GM10248 (cell line): ENCODE measurements at regions not wholly inside any gene's neighbourhood (a gene's known extent, or its start where the extent isn't known, plus 50 kb on each side); places are given as distances from the start of the nearest gene placed in this dataset.
"Not testable (repeated sequence)": the region's sequence is repeated elsewhere in the genome, so short reads cannot be mapped to it uniquely, and the experiment has no call there.

Experiments
- CTCF ChIA-PET: fragments of 300-600 bp; sonication (Branson Sonifier 250); formaldehyde crosslinking; extraction: SDS; loops from one replicate; lab custom pipeline; 2021; ENCODE audit warnings: antibody characterized with exemption; lab: Yijun Ruan, JAX
- POLR2A ChIA-PET: fragments of 350-650 bp; sonication (Branson Sonifier 250); formaldehyde crosslinking; extraction: SDS; loops from one replicate; lab custom pipeline; 2020; ENCODE audit warnings: antibody characterized with exemption; lab: Yijun Ruan, JAX
- DNase-seq: peaks from one replicate; pipeline ENCODE4 v3.0.0; 2012; ENCODE audit errors: extremely low spot score
- TF ChIP-seq, protein P1 (sequence below): IDR thresholded peaks from 2 replicates; pipeline ENCODE4 v1.5.1; 2012; ENCODE audit warnings: mild to moderate bottlenecking, low read depth; ENCODE audit errors: extremely low read depth, missing control alignments, control extremely low read depth

DNA sequence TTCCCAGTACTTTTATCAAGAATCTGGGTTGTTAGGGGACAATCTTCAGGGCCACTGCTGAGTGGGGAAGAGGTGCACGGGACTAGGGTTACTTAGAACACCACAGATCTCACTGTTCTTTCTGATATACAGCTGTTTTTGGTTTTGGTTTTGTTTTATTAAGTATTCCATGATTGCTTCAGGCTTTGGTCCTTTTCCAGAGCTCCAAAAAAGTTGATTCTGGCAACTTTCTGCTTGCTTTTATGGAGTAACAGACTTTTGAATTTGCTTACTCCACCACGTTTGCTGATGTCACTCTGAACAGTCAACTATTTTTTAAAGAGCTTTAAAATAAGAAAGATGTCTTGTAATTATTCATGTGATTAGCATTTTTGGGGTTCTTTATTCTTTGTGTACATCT lies 368.1 kb upstream of the FOXG1 start:
- DNase-seq = no peak
- POLR2A ChIA-PET = no interaction called here
- CTCF ChIA-PET = interaction anchor here (1.0 kb wide), 1 partner anchor 9 kb away, joined by 3 read pairs; no protein-coding TSS in a partner anchor
- TF ChIP-seq, protein P1, sequence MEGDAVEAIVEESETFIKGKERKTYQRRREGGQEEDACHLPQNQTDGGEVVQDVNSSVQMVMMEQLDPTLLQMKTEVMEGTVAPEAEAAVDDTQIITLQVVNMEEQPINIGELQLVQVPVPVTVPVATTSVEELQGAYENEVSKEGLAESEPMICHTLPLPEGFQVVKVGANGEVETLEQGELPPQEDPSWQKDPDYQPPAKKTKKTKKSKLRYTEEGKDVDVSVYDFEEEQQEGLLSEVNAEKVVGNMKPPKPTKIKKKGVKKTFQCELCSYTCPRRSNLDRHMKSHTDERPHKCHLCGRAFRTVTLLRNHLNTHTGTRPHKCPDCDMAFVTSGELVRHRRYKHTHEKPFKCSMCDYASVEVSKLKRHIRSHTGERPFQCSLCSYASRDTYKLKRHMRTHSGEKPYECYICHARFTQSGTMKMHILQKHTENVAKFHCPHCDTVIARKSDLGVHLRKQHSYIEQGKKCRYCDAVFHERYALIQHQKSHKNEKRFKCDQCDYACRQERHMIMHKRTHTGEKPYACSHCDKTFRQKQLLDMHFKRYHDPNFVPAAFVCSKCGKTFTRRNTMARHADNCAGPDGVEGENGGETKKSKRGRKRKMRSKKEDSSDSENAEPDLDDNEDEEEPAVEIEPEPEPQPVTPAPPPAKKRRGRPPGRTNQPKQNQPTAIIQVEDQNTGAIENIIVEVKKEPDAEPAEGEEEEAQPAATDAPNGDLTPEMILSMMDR = no peak

DNA sequence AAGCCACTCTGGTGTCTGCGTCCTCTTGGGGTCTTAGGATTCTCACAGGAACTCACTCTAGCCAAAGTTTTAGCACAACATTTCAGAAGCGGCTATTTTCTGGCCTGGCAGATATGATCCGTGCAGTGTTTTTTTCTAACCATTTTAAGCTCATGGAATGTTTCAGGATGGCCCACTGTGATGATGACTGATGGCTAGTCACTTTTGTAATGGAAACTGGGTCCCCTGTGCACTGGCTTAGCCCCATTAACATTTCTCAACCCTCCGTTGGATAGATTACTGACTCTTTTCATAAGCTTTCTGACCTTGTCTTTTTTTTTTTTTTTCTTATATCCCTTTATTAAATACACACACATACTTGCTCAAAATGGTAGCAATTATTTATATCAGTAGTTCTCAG lies 364.9 kb upstream of the FOXG1 start:
- DNase-seq, POLR2A ChIA-PET, CTCF ChIA-PET: not testable (repeated sequence)

DNA sequence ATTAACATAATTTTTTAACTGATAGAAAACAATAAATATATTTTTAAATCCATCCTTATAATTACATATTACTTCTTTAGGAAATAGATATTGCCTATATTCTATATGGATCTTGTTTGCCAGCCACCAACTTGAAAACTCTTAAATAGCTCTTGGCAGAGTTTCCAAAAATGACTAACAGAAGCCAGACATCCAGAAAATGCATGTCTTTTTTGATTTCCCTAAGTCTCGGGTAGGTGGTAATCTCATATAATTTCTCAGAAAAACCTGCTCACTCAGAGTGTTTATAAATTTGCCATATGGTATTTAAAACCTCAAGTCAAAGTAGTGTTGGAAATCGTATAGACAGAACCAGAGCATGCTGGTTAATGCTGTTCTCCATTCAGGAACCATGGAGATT lies 360.4 kb upstream of the FOXG1 start:
- TF ChIP-seq, protein P1 = no peak
- ChIA-PET POLR2A (no interaction called here), CTCF (no interaction called here)
- no peak for DNase-seq

DNA sequence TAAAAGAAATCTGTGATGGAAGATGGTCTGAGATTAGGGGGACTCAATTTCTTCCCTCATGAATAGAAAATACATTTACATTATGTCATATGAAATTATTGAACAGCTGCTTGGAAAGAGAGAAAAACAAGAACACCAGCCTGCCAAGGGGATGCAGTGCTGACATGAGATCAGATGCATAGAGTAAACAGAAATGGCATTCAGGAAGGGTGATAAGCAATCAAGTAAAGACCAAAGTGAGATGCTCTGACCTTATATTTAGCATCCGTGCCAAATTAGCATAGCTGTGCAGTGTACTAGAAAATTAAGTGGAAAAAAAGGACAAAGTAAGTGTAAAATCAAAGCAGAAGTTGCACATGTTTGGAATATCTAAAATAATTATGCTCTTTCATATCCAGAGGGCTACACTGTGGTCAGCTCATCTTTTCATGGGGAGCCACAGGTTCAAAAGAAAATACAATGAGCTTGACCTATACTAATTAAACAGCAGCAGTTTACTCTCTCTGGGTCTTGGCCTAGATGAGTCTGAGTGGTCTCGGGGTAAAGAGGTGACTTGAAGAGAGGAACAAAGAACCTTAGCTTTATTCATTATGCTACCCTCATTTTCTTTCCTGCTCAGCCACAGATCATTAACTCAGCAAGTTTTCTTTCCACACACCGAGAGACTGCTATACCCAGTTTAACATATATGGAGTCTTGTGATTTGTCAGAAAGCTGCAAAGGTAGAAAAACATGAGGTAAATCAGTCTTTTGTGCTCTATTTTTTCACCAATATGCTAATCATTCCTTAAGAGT lies 359.4 kb upstream of the FOXG1 start:
- ChIA-PET POLR2A (no interaction called here), CTCF (interaction anchor here (1.5 kb wide), 1 partner anchor 8 kb away, joined by 3 read pairs; no protein-coding TSS in a partner anchor)
- TF ChIP-seq, protein P1 = no peak
- no peak for DNase-seq

DNA sequence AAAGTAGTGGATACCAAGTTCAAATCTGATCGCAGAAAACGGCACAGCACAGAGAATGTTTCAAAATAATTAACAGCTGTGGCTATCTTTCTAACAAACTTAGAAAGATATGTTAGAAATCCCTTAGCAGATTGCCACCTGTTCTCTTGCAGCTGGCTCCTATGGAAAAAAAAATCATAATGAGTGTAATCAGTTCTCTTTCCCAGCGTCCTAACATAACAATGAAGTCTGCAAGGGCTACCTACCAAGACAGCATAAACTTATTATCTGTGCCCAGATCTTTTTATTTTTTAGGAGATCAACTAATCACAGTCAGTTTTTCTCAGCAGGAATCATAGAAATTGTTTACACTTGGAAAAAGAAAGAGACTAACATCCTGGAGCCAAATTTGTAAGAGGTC lies 358.6 kb upstream of the FOXG1 start:
- CTCF ChIA-PET = interaction anchor here (1.5 kb wide), 1 partner anchor 9 kb away, joined by 3 read pairs; no protein-coding TSS in a partner anchor
- TF ChIP-seq, protein P1 = no peak

DNA sequence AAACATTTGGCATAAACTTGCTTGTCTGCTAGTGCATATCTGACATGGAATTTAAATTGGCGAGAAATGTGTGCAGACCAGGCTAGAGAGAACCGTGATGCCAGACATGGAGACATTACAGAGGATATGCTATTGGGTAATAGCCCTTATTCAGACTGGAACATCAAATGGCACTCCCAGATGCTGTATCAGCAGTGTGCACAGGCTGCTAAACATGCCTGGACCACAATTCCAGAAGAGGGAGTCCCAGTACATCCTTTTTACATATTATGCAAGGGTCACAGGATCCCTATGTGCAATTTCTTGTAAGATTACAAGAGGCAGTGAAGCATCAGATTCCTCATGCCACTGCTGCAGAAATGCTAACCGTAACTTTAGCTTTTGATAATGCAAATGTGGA lies 354.5 kb upstream of the FOXG1 start:
- TF ChIP-seq, protein P1 = no peak
- DNase-seq = no peak
- ChIA-PET CTCF (no interaction called here), POLR2A (no interaction called here)

More for the DNA sequence above, 358.6 kb upstream of the FOXG1 start:
- no peak for DNase-seq
- POLR2A ChIA-PET = no interaction called here

DNA sequence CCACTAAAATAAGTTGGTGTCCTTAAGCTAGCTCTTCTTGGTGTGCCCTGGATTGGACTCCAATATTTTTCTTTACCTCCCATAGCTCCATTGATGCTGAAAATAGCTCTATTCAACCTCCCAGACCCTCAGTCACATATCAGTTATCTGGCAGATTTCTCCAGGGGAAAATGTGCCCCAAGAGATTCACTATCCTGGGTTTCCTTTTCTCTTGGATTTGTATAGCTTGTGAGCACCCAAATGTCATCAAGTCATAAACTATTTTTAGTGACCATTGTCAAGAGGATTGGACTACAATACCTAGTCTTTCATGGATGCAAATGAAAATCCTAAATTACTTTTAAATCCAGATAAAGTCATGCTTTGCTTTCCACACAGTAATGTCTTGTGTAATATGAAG lies 339.6 kb upstream of the FOXG1 start:
- TF ChIP-seq, protein P1 = no peak
- ChIA-PET POLR2A (no interaction called here), CTCF (interaction anchor here (1.3 kb wide), 1 partner anchor 10 kb away, joined by 5 read pairs; no protein-coding TSS in a partner anchor)
- no peak for DNase-seq
